Endothelial cell of umbilical vein (primary cell): ENCODE measurements at regions not wholly inside any gene's neighbourhood (a gene's known extent, or its start where the extent isn't known, plus 50 kb on each side); places are given as distances from the start of the nearest gene placed in this dataset.

Experiments used
- BruUV-seq: library from RNA; stranded (reverse); fragments of 400-500 nt; replicated peaks from 2 replicates; lab custom pipeline; 2021; lab: Mats Ljungman, UMichigan
- CTCF ChIA-PET: fragments of 300-600, 350-600 bp; sonication (Branson Sonifier 250); formaldehyde crosslinking; loops from one replicate; lab custom pipeline; 2021; ENCODE audit warnings: antibody characterized with exemption, inconsistent platforms; lab: Charles Lee
- POLR2A ChIA-PET: fragments of 300-600, 350-600 bp; sonication (Branson Sonifier 250); formaldehyde crosslinking; loops from one replicate; lab custom pipeline; 2021; ENCODE audit warnings: antibody characterized with exemption, inconsistent platforms; lab: Charles Lee
- DNase-seq: peaks from one replicate; pipeline ENCODE4 v3.0.0-alpha.2; 2011; ENCODE audit warnings: low read depth, low spot score
- FAIRE-seq: peaks from 2 replicates; lab custom pipeline; 2011; peaks lifted over from hg19 to GRCh38; lab: Jason Lieb, UNC
- H2AFZ ChIP-seq: 2 replicates; pipeline ENCODE4 v1.6.0; 2012; ENCODE audit warnings: low read depth, low read length, control low read depth, inconsistent platforms
- H3K27ac ChIP-seq: 2 replicates; pipeline ENCODE4 v1.5.1; 2011; ENCODE audit warnings: low read depth, mild to moderate bottlenecking, control low read depth, low read length, moderate library complexity; ENCODE audit not compliant: insufficient read depth
- H3K27me3 ChIP-seq, 2 experiments: 2 replicates each; pipeline versions ENCODE4 v1.6.0 to v1.6.1; 2011; ENCODE audit warnings: low read length in 2 of 2, mixed read lengths in 1 of 2; ENCODE audit not compliant: control insufficient read depth in 2 of 2, insufficient read depth in 2 of 2
- H3K36me3 ChIP-seq, 2 experiments: 2 replicates in 1 of 2; 3 replicates in 1 of 2; pipeline ENCODE4 v1.5.1; 2011; ENCODE audit warnings: low read length in 2 of 2, mild to moderate bottlenecking in 1 of 2, moderate library complexity in 1 of 2; ENCODE audit not compliant: control insufficient read depth in 2 of 2, insufficient read depth in 2 of 2; ENCODE audit errors: extremely low read depth in 1 of 2
- H3K4me1 ChIP-seq: 3 replicates; pipeline ENCODE4 v1.5.1; 2011; ENCODE audit warnings: mild to moderate bottlenecking, low read length; ENCODE audit not compliant: control insufficient read depth, insufficient read depth; ENCODE audit errors: extremely low read depth
- H3K4me2 ChIP-seq: 2 replicates; pipeline ENCODE4 v1.6.1; 2011; ENCODE audit warnings: low read length, control low read depth, mixed read lengths; ENCODE audit not compliant: insufficient read depth
- H3K4me3 ChIP-seq, 3 experiments: fragments of 200-600 bp in 1 of 3; sonication (generic), shearing (Covaris generic) in 1 of 3; replicated peaks in 1 of 3; 2 replicates each; pipeline ENCODE4 v1.5.1; 2011 to 2016; ENCODE audit warnings: control low read depth in 3 of 3, low read length in 3 of 3, mild to moderate bottlenecking in 2 of 3, inconsistent platforms in 1 of 3, low read depth in 1 of 3, moderate library complexity in 1 of 3; ENCODE audit not compliant: insufficient read depth in 1 of 3
- H3K79me2 ChIP-seq: 2 replicates; pipeline ENCODE4 v1.6.0; 2012; ENCODE audit warnings: low read length, inconsistent platforms; ENCODE audit not compliant: control insufficient read depth, insufficient read depth
- H3K9ac ChIP-seq: replicated peaks from 2 replicates; pipeline ENCODE3; 2011; ENCODE audit warnings: low read length, control low read depth; ENCODE audit not compliant: insufficient read depth; ENCODE audit errors: extremely low read depth
- H3K9me1 ChIP-seq: replicated peaks from 3 replicates; pipeline ENCODE4 v1.6.0; 2011; ENCODE audit warnings: mild to moderate bottlenecking, low read length; ENCODE audit not compliant: control insufficient read depth, insufficient read depth; ENCODE audit errors: extremely low read depth
- H3K9me3 ChIP-seq: replicated peaks from 2 replicates; pipeline ENCODE4 v1.5.1; 2012; ENCODE audit warnings: low read length, inconsistent platforms; ENCODE audit not compliant: control insufficient read depth, insufficient read depth
- H4K20me1 ChIP-seq: replicated peaks from 2 replicates; pipeline ENCODE3; 2011; ENCODE audit warnings: mild to moderate bottlenecking, low read length; ENCODE audit not compliant: control insufficient read depth, insufficient read depth; ENCODE audit errors: extremely low read depth
- EZH2 ChIP-seq: IDR thresholded peaks from 2 replicates; pipeline ENCODE4 v1.6.1; 2012; ENCODE audit warnings: borderline replicate concordance, low read depth, mild to moderate bottlenecking, moderate library complexity, low read length, inconsistent platforms; ENCODE audit not compliant: severe bottlenecking
- FOS ChIP-seq: IDR thresholded peaks from 2 replicates; pipeline ENCODE4 v1.6.1; 2011; ENCODE audit warnings: mild to moderate bottlenecking, low read length, moderate library complexity, borderline replicate concordance; ENCODE audit not compliant: insufficient read depth
- GATA2 ChIP-seq: IDR thresholded peaks from 2 replicates; pipeline ENCODE4 v1.7.0; 2011; ENCODE audit warnings: low read depth, mild to moderate bottlenecking, moderate library complexity, mixed read lengths, low read length; ENCODE audit not compliant: insufficient read length, insufficient read depth
- JUN ChIP-seq: IDR thresholded peaks from 2 replicates; pipeline ENCODE4 v1.6.1; 2011; ENCODE audit warnings: borderline replicate concordance, low read depth; ENCODE audit not compliant: insufficient read length, insufficient read depth
- MAX ChIP-seq: IDR thresholded peaks from 2 replicates; pipeline ENCODE4 v1.6.1; 2011; ENCODE audit not compliant: insufficient read depth, insufficient read length
- MYC ChIP-seq: IDR thresholded peaks from one replicate; pipeline ENCODE4 v1.6.1; 2011; ENCODE audit warnings: mild to moderate bottlenecking, low read depth, low read length
- POLR2A ChIP-seq: IDR thresholded peaks from 2 replicates; pipeline ENCODE4 v1.6.1; 2012; ENCODE audit warnings: low read depth, mild to moderate bottlenecking, control low read depth, low read length
- POLR2AphosphoS5 ChIP-seq: IDR thresholded peaks from 2 replicates; pipeline ENCODE4 v1.6.1; 2012; ENCODE audit warnings: low read depth, mild to moderate bottlenecking, control low read depth, low read length, moderate library complexity; ENCODE audit not compliant: insufficient read depth
- dilution Hi-C: fragments of 300-500 bp; cut with MboI; formaldehyde crosslinking; loops from one replicate; pipeline ENCODE4 v1.15.0; 2019; ENCODE audit warnings: low sequenced_read_pairs; ENCODE audit not compliant: extremely low pct_ligation_motif_present
- intact Hi-C: fragments of 100-400 bp; cut with micrococcal nuclease; formaldehyde crosslinking; loops from one replicate; pipeline ENCODE4 v1.10.0; 2022
- TF ChIP-seq, protein P1 (sequence below), 2 donors: IDR thresholded peaks; 1 replicate in 1 of 2; 2 replicates in 1 of 2; pipeline ENCODE4 v1.5.1; 2011; ENCODE audit warnings: low read length in 2 of 2, mild to moderate bottlenecking in 2 of 2, moderate library complexity in 2 of 2, control low read depth in 1 of 2, inconsistent platforms in 1 of 2, low read depth in 1 of 2; ENCODE audit not compliant: insufficient read depth in 1 of 2; ENCODE audit errors: extremely low read depth in 1 of 2

- no peak for DNase-seq
- no peak overlapping the region for H3K27ac ChIP-seq
- BruUV-seq, result no TSS peak
- H3K9me3 ChIP-seq, result no peaks in the 10 kb centered on the region
- H3K4me1 ChIP-seq, result no peaks in the 10 kb centered on the region
- CTCF ChIA-PET, result no interaction called here
- dilution Hi-C loops, result no loop called here
- H3K79me2 ChIP-seq, result no peaks in the 10 kb centered on the region
- H3K9ac ChIP-seq, result no peak overlapping the region
- intact Hi-C loops, result no loop called here
- no peaks in the 10 kb centered on the region for H3K27me3 ChIP-seq
- FAIRE-seq, result no peak
- POLR2A ChIA-PET, result no interaction called here
- H2AFZ ChIP-seq, result no peak overlapping the region
- H3K9me1 ChIP-seq, result no peaks in the 10 kb centered on the region
- no peak for TF ChIP-seq MYC
- TF ChIP-seq JUN, result no peak
- no peak for TF ChIP-seq EZH2
- TF ChIP-seq POLR2A, result no peak
- TF ChIP-seq GATA2, result no peak
- H4K20me1 ChIP-seq, result no peaks in the 10 kb centered on the region
- no peak overlapping the region for H3K4me2 ChIP-seq
- no peaks in the 10 kb centered on the region for H3K36me3 ChIP-seq
- H3K4me3 ChIP-seq, result no peak overlapping the region
Measured at GRCh38 chr13:37392389-37392788, 206.2 kb downstream of the POSTN start.

GRCh38 chr13:37390735-37391134 is 207.8 kb downstream of the POSTN start:
- Histone ChIP-seq H3K4me2 (no peak overlapping the region), H3K4me3 (no peak overlapping the region), H4K20me1 (no peaks in the 10 kb centered on the region), H3K4me1 (no peaks in the 10 kb centered on the region), H3K9me3 (no peaks in the 10 kb centered on the region), H2AFZ (no peak overlapping the region), H3K36me3 (no peaks in the 10 kb centered on the region), H3K27me3 (no peaks in the 10 kb centered on the region), H3K27ac (no peak overlapping the region), H3K79me2 (no peaks in the 10 kb centered on the region), H3K9ac (no peak overlapping the region), H3K9me1 (no peaks in the 10 kb centered on the region)
- FAIRE-seq (no peak), DNase-seq (no peak)
- intact Hi-C loops, result no loop called here
- POLR2A ChIA-PET, result no interaction called here
- BruUV-seq, result no TSS peak
- no peak for TF ChIP-seq POLR2A
- no peak for TF ChIP-seq JUN
- no peak for TF ChIP-seq GATA2
- TF ChIP-seq, protein P1, sequence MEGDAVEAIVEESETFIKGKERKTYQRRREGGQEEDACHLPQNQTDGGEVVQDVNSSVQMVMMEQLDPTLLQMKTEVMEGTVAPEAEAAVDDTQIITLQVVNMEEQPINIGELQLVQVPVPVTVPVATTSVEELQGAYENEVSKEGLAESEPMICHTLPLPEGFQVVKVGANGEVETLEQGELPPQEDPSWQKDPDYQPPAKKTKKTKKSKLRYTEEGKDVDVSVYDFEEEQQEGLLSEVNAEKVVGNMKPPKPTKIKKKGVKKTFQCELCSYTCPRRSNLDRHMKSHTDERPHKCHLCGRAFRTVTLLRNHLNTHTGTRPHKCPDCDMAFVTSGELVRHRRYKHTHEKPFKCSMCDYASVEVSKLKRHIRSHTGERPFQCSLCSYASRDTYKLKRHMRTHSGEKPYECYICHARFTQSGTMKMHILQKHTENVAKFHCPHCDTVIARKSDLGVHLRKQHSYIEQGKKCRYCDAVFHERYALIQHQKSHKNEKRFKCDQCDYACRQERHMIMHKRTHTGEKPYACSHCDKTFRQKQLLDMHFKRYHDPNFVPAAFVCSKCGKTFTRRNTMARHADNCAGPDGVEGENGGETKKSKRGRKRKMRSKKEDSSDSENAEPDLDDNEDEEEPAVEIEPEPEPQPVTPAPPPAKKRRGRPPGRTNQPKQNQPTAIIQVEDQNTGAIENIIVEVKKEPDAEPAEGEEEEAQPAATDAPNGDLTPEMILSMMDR (IDR thresholded peaks at IDR 0.05; ENCODE audit: extremely low read depth in 1 of 2, insufficient read depth in 1 of 2, low read depth in 1 of 2, low read length in 2 of 2), result no peak
- no peak for TF ChIP-seq MYC
- no peak for TF ChIP-seq POLR2AphosphoS5
- TF ChIP-seq EZH2, result no peak
- TF ChIP-seq MAX, result no peak
- no peak for TF ChIP-seq FOS
- dilution Hi-C loops, result no loop called here
- CTCF ChIA-PET, result interaction anchor here (0.8 kb wide), 1 partner anchor 94 kb away, joined by 3 read pairs; no protein-coding TSS in a partner anchor
